ENCODE measurements at regions not wholly inside any gene's neighbourhood (a gene's known extent, or its start where the extent isn't known, plus 50 kb on each side); places are given as distances from the start of the nearest gene placed in this dataset.

- no peak overlapping the region for H3K27ac ChIP-seq
- no peak for TF ChIP-seq CTCF (IDR thresholded peaks at IDR 0.05; ENCODE audit: low read depth, low read length)
Measured at GRCh38 chr7:38040831-38041230, 120.4 kb downstream of the EPDR1 start.

DNA sequence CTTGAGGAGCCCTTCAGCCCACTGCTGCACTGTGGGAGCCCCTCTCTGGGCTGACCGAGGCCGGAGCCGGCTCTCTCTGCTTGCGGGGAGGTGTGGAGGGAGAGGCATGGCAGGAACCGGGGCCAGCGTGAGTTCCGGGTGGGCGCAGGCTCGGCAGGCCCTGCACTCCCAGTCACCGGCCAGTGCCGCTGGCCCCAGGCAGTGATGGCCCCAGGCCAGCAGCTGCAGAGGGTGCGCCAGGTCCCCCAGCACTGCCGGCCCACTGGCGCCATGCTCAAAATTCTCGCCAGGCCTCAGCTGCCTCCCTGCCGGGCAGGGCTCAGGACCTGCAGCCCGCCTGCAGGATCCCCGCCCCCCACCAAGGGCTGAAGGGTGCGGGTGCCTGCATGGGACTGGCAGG is 128.4 kb upstream of the STARD3NL start:
- Histone ChIP-seq H3K27ac (no peak overlapping the region), H3K27me3 (ENCODE audit: insufficient read depth, low read depth, severe bottlenecking) (no peaks in the 10 kb centered on the region), H3K9me3 (ENCODE audit: severe bottlenecking) (peaks cover 6% of the 10 kb centered on the region), H3K36me3 (no peaks in the 10 kb centered on the region), H3K4me3 (ENCODE audit: low read depth, low read length) (no peak overlapping the region)
- TF ChIP-seq CTCF (IDR thresholded peaks at IDR 0.05; ENCODE audit: low read depth, low read length), result no peak
- no peak for DNase-seq

More at GRCh38 chr7:38040831-38041230, 120.4 kb downstream of the EPDR1 start:
- no peaks in the 10 kb centered on the region for H3K27me3 ChIP-seq (ENCODE audit: insufficient read depth, low read depth, severe bottlenecking)
- H3K9me3 ChIP-seq (ENCODE audit: severe bottlenecking), result no peaks in the 10 kb centered on the region
- no peak for DNase-seq
- H3K4me3 ChIP-seq (ENCODE audit: low read depth, low read length), result no peak overlapping the region
- H3K36me3 ChIP-seq, result no peaks in the 10 kb centered on the region

GRCh38 chr7:38051311-38051710 is 126.7 kb upstream of the STARD3NL start:
- Histone ChIP-seq H3K36me3 (no peaks in the 10 kb centered on the region), H3K4me3 (ENCODE audit: low read depth, low read length) (no peak overlapping the region), H3K9me3 (ENCODE audit: severe bottlenecking) (peaks cover 6% of the 10 kb centered on the region), H3K27ac (no peak overlapping the region), H3K27me3 (ENCODE audit: insufficient read depth, low read depth, severe bottlenecking) (no peaks in the 10 kb centered on the region)
- no peak for TF ChIP-seq CTCF (IDR thresholded peaks at IDR 0.05; ENCODE audit: low read depth, low read length)
- no peak for DNase-seq

GRCh38 chr7:38051786-38052185 is 126.3 kb upstream of the STARD3NL start:
- Histone ChIP-seq H3K27ac (no peak overlapping the region), H3K27me3 (ENCODE audit: insufficient read depth, low read depth, severe bottlenecking) (no peaks in the 10 kb centered on the region), H3K4me3 (ENCODE audit: low read depth, low read length) (no peak overlapping the region), H3K9me3 (ENCODE audit: severe bottlenecking) (peaks cover 6% of the 10 kb centered on the region), H3K36me3 (no peaks in the 10 kb centered on the region)
- no peak for DNase-seq
- no peak for TF ChIP-seq CTCF (IDR thresholded peaks at IDR 0.05; ENCODE audit: low read depth, low read length)

- H3K9me3 ChIP-seq (ENCODE audit: severe bottlenecking), result peaks cover 6% of the 10 kb centered on the region
- H3K36me3 ChIP-seq, result no peaks in the 10 kb centered on the region
- no peak overlapping the region for H3K4me3 ChIP-seq (ENCODE audit: low read depth, low read length)
- no peak for TF ChIP-seq CTCF (IDR thresholded peaks at IDR 0.05; ENCODE audit: low read depth, low read length)
- no peak overlapping the region for H3K27ac ChIP-seq
- no peak for DNase-seq
- no peaks in the 10 kb centered on the region for H3K27me3 ChIP-seq (ENCODE audit: insufficient read depth, low read depth, severe bottlenecking)
Measured at GRCh38 chr7:38052786-38053185, 125.3 kb upstream of the STARD3NL start.

DNA sequence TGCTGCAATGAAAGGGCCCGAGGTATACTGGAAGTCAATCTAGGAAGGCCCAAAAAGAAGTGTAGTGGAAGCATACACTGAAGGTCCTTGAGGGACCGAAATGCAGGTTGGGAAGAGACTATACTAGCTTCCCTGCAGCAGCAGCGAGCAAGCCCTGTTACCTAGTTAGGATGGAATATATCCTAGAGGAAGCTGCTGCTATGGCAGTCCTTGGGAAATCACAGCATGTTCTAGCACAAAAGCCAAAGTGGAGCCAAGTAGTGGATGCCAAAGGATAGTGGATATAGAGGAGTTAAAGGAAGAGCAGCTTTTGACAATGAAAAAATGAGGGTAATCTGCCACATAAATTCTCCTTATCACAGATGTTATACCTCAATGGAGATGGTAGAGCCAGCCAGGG is 123.8 kb upstream of the STARD3NL start:
- Histone ChIP-seq H3K4me3 (ENCODE audit: low read depth, low read length) (no peak overlapping the region), H3K27ac (no peak overlapping the region), H3K36me3 (no peaks in the 10 kb centered on the region), H3K9me3 (ENCODE audit: severe bottlenecking) (peaks cover 6% of the 10 kb centered on the region), H3K27me3 (ENCODE audit: insufficient read depth, low read depth, severe bottlenecking) (no peaks in the 10 kb centered on the region)
- DNase-seq, result no peak
- TF ChIP-seq CTCF (IDR thresholded peaks at IDR 0.05; ENCODE audit: low read depth, low read length), result no peak

Measured in WERI-Rb-1 (cell line).